HCT116 (cell line): ENCODE measurements at regions not wholly inside any gene's neighbourhood (a gene's known extent, or its start where the extent isn't known, plus 50 kb on each side); places are given as distances from the start of the nearest gene placed in this dataset.
A peak's percentile ranks its signal among the peaks of the same experiment; 100 is the strongest.
"Not testable (repeated sequence)": the region's sequence is repeated elsewhere in the genome, so short reads cannot be mapped to it uniquely, and the experiment has no call there.

Source experiments
- ATAC-seq: fragments of 200-7000 bp; cut with Tn5 transposase; 2 replicates; pipeline ENCODE4 v1.9.1; 2020; ENCODE audit warnings: mild to moderate bottlenecking, moderate library complexity
- BruUV-seq: library from RNA; stranded (reverse); fragments of 400-500 nt; replicated peaks from 2 replicates; lab custom pipeline; 2021; lab: Mats Ljungman, UMichigan
- CTCF ChIA-PET: fragments of 300-600 bp; sonication (Branson Sonifier 250); formaldehyde crosslinking; loops from one replicate; lab custom pipeline; 2021; ENCODE audit warnings: antibody characterized with exemption; lab: Charles Lee
- POLR2A ChIA-PET: fragments of 300-600, 350-600 bp; sonication (Branson Sonifier 250); formaldehyde crosslinking; loops from one replicate; lab custom pipeline; 2021; ENCODE audit warnings: antibody characterized with exemption; lab: Charles Lee
- RAD21 ChIA-PET, 2 experiments: fragments of 300-600 bp; sonication (Branson Sonifier 250); formaldehyde crosslinking; loops; one replicate each; lab custom pipeline; 2023; ENCODE audit warnings: low total read pairs in 2 of 2; ENCODE audit not compliant: uncharacterized antibody in 2 of 2, unreplicated experiment in 2 of 2, low non-redundant PET in 1 of 2; lab: Charles Lee
- DNase-seq: peaks from one replicate; pipeline ENCODE4 v3.0.0-alpha.2; 2010; ENCODE audit warnings: low read depth, low spot score
- H2AFZ ChIP-seq: fragments of 200-600 bp; shearing (Covaris generic), sonication (generic); 2 replicates; pipeline ENCODE4 v1.6.1; 2017; ENCODE audit warnings: low read depth, mixed run types, mixed read lengths, antibody characterized with exemption, low read length; ENCODE audit not compliant: poor library complexity, severe bottlenecking
- H3K27ac ChIP-seq: 2 replicates; pipeline ENCODE4 v1.5.1; 2012; ENCODE audit warnings: low read depth, low read length
- H3K27me3 ChIP-seq: fragments of 200-600 bp; sonication (generic); 2 replicates; pipeline ENCODE4 v1.6.1; 2016; ENCODE audit warnings: mixed run types, low read length, mixed read lengths; ENCODE audit not compliant: insufficient read depth
- H3K36me3 ChIP-seq, 2 experiments: fragments of 200-500 bp in 1 of 2; fragments of 200-600 bp in 1 of 2; sonication (Bioruptor generic) in 1 of 2; sonication (generic) in 1 of 2; 2 replicates each; pipeline versions ENCODE4 v1.5.1 to v1.6.1; 2014 to 2016; ENCODE audit warnings: low read length in 2 of 2, inconsistent platforms in 1 of 2, mixed read lengths in 1 of 2, mixed run types in 1 of 2; ENCODE audit not compliant: insufficient read depth in 2 of 2, control insufficient read depth in 1 of 2
- H3K4me1 ChIP-seq, 2 experiments: fragments of 200-600 bp in 1 of 2; sonication (generic) in 1 of 2; 2 replicates each; pipeline versions ENCODE4 v1.5.1 to v1.6.1; 2012 to 2017; ENCODE audit warnings: low read length in 2 of 2, inconsistent platforms in 1 of 2, mild to moderate bottlenecking in 1 of 2, mixed read lengths in 1 of 2, mixed run types in 1 of 2, moderate library complexity in 1 of 2; ENCODE audit not compliant: insufficient read depth in 2 of 2, control insufficient read depth in 1 of 2
- H3K4me2 ChIP-seq: fragments of 200-600 bp; sonication (generic); 2 replicates; pipeline ENCODE4 v1.6.1; 2017; ENCODE audit warnings: mixed run types, low read length, mixed read lengths
- H3K4me3 ChIP-seq, 2 experiments: fragments of 200-600 bp in 1 of 2; sonication (generic) in 1 of 2; replicated peaks in 1 of 2; 2 replicates each; pipeline ENCODE4 v1.5.1; 2011 to 2016; ENCODE audit warnings: low read length in 2 of 2, control low read depth in 1 of 2, low read depth in 1 of 2, mild to moderate bottlenecking in 1 of 2, mixed read lengths in 1 of 2, mixed run types in 1 of 2
- H3K79me2 ChIP-seq: fragments of 200-600 bp; sonication (generic); 2 replicates; pipeline ENCODE4 v1.6.1; 2017; ENCODE audit warnings: mild to moderate bottlenecking, mixed run types, low read length, moderate library complexity, mixed read lengths; ENCODE audit not compliant: insufficient read depth
- H3K9ac ChIP-seq: fragments of 200-600 bp; sonication (generic); 2 replicates; pipeline ENCODE4 v1.6.1; 2016; ENCODE audit warnings: low read length, mixed read lengths
- H3K9me2 ChIP-seq: fragments of 200-600 bp; sonication (generic), shearing (Covaris generic); 2 replicates; pipeline ENCODE4 v1.6.1; 2017; ENCODE audit warnings: mixed run types, mild to moderate bottlenecking, moderate library complexity; ENCODE audit not compliant: insufficient read depth
- H3K9me3 ChIP-seq, 2 experiments: fragments of 200-500 bp in 1 of 2; fragments of 200-600 bp in 1 of 2; sonication (Bioruptor generic) in 1 of 2; sonication (generic) in 1 of 2; 2 replicates each; pipeline ENCODE4 v1.6.1; 2014 to 2017; ENCODE audit warnings: low read length in 2 of 2, mixed read lengths in 2 of 2, inconsistent platforms in 1 of 2, low read depth in 1 of 2, mild to moderate bottlenecking in 1 of 2, mixed run types in 1 of 2, moderate library complexity in 1 of 2; ENCODE audit not compliant: control insufficient read depth in 1 of 2, insufficient read depth in 1 of 2
- H4K20me1 ChIP-seq: fragments of 200-600 bp; sonication (generic), shearing (Covaris generic); 2 replicates; pipeline ENCODE4 v1.6.1; 2017; ENCODE audit warnings: mixed run types, mild to moderate bottlenecking, moderate library complexity; ENCODE audit not compliant: insufficient read depth
- EGR1 ChIP-seq: IDR thresholded peaks from 2 replicates; pipeline ENCODE4 v1.6.1; 2012; ENCODE audit warnings: low read depth
- JUND ChIP-seq: IDR thresholded peaks from 2 replicates; pipeline ENCODE4 v1.6.1; 2012
- POLR2A ChIP-seq: IDR thresholded peaks from 2 replicates; pipeline ENCODE4 v1.7.0; 2011; ENCODE audit warnings: borderline replicate concordance; ENCODE audit not compliant: insufficient read depth, insufficient read length; ENCODE audit errors: extremely low read depth
- POLR2AphosphoS5 ChIP-seq: IDR thresholded peaks from 2 replicates; pipeline ENCODE4 v1.6.1; 2011; ENCODE audit warnings: mild to moderate bottlenecking, low read depth, low read length, moderate library complexity
- RAD21 ChIP-seq: IDR thresholded peaks from 2 replicates; pipeline ENCODE4 v1.6.1; 2012; ENCODE audit warnings: low read depth, mild to moderate bottlenecking
- REST ChIP-seq: IDR thresholded peaks from 2 replicates; pipeline ENCODE4 v1.6.1; 2012; ENCODE audit warnings: low read depth
- SRF ChIP-seq: IDR thresholded peaks from 2 replicates; pipeline ENCODE4 v1.6.1; 2012; ENCODE audit warnings: low read depth
- TCF7L2 ChIP-seq: IDR thresholded peaks from 2 replicates; pipeline ENCODE4 v1.7.0; 2011; ENCODE audit warnings: borderline replicate concordance, inconsistent platforms; ENCODE audit not compliant: insufficient read depth, insufficient read length; ENCODE audit errors: extremely low read depth
- ZFX ChIP-seq: fragments of 450-650 bp; IDR thresholded peaks from 2 replicates; pipeline ENCODE4 v1.6.1; 2017
- ZNF274 ChIP-seq: fragments of 200-500 bp; sonication (Bioruptor generic); IDR thresholded peaks from 2 replicates; pipeline ENCODE4 v1.6.1; 2014; ENCODE audit warnings: mild to moderate bottlenecking, low read depth, low read length, inconsistent platforms
- intact Hi-C: fragments of 100-400 bp; cut with micrococcal nuclease; formaldehyde crosslinking; loops from 2 replicates; pipeline ENCODE4 v1.10.0; 2022

GRCh38 chr2:153589586-153589985, 111.0 kb upstream of the RPRM start (continued):
- TF ChIP-seq REST (no peak), TCF7L2 (no peak), ZNF274 (no peak), POLR2AphosphoS5 (no peak), RAD21 (no peak), SRF (no peak), EGR1 (no peak), ZFX (no peak), POLR2A (no peak), JUND (no peak)

GRCh38 chr2:153593086-153593485, 114.5 kb upstream of the RPRM start:
- H4K20me1 ChIP-seq, H3K79me2 ChIP-seq, H3K27me3 ChIP-seq, POLR2A ChIA-PET, intact Hi-C loops, H3K9ac ChIP-seq, ATAC-seq, RAD21 ChIA-PET, CTCF ChIA-PET, BruUV-seq, DNase-seq, H3K4me3 ChIP-seq, H3K9me2 ChIP-seq, H3K27ac ChIP-seq, H3K36me3 ChIP-seq, H3K9me3 ChIP-seq: not testable (repeated sequence)
- Histone ChIP-seq H2AFZ (peak overlapping the region; percentile 37), H3K4me2 (0 out of 2 replicates have a peak overlapping the region, but pooled peaks have one; percentile 9), H3K4me1 (peaks cover 2 to 20% of the 10 kb centered on the region in 2 experiments; a peak in 3 of 4 replicates)
- 0 out of 2 replicates have a peak, but pooled peaks have one; percentile 18 for TF ChIP-seq ZFX
